Transverse colon (tissue), 4 donors: ENCODE measurements at regions not wholly inside any gene's neighbourhood (a gene's known extent, or its start where the extent isn't known, plus 50 kb on each side); places are given as distances from the start of the nearest gene placed in this dataset.

Experiments
- EP300 ChIP-seq: sonication (generic); formaldehyde crosslinking; IDR thresholded peaks from one replicate; pipeline ENCODE4 v1.6.1; 2017; ENCODE audit warnings: antibody characterized with exemption, low read depth
- POLR2A ChIP-seq: fragments of 450-650 bp; IDR thresholded peaks from one replicate; pipeline ENCODE4 v1.6.1; 2016; ENCODE audit warnings: antibody characterized with exemption, mild to moderate bottlenecking, moderate library complexity
- POLR2AphosphoS5 ChIP-seq, 3 donors: sonication (generic); formaldehyde crosslinking; IDR thresholded peaks; one replicate each; pipeline ENCODE4 v1.6.1; 2016; ENCODE audit warnings: antibody characterized with exemption in 3 of 3
- TF ChIP-seq, protein P1 (sequence below), 5 experiments: fragments of 200-600 bp in 3 of 5; fragments of 450-650 bp in 2 of 5; sonication (generic) in 3 of 5; IDR thresholded peaks; 1 replicate in 2 of 5; 2 replicates in 3 of 5; pipeline ENCODE4 v1.5.1; 2016 to 2017; ENCODE audit warnings: antibody characterized with exemption in 5 of 5, inconsistent platforms in 3 of 5, mild to moderate bottlenecking in 2 of 5, moderate library complexity in 1 of 5

DNA sequence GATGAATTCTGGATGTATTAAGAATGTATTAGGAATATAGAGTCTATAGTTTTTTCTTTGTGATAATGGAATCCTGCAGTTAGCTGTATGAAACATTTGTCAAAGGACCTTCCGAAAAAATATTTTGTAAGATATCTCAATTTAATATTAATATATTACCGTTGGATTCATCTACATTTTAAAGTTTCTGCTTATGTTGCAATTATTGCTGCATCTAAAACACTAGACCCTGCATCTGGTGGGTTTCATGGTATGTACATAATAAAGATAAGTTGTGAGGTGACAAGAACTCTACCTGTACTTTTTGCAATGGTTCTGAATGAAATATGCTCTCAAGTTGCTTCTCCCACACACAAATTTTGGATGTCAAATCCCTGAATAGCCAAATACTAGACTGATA lies 565.9 kb upstream of the FBXO33 start:
- TF ChIP-seq POLR2AphosphoS5 (IDR thresholded peaks at IDR 0.05), result no peak
- no peak for TF ChIP-seq POLR2A
- TF ChIP-seq, protein P1, sequence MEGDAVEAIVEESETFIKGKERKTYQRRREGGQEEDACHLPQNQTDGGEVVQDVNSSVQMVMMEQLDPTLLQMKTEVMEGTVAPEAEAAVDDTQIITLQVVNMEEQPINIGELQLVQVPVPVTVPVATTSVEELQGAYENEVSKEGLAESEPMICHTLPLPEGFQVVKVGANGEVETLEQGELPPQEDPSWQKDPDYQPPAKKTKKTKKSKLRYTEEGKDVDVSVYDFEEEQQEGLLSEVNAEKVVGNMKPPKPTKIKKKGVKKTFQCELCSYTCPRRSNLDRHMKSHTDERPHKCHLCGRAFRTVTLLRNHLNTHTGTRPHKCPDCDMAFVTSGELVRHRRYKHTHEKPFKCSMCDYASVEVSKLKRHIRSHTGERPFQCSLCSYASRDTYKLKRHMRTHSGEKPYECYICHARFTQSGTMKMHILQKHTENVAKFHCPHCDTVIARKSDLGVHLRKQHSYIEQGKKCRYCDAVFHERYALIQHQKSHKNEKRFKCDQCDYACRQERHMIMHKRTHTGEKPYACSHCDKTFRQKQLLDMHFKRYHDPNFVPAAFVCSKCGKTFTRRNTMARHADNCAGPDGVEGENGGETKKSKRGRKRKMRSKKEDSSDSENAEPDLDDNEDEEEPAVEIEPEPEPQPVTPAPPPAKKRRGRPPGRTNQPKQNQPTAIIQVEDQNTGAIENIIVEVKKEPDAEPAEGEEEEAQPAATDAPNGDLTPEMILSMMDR (IDR thresholded peaks at IDR 0.05), result no peak
- no peak for TF ChIP-seq EP300
